ENCODE measurements at regions not wholly inside any gene's neighbourhood (a gene's known extent, or its start where the extent isn't known, plus 50 kb on each side); places are given as distances from the start of the nearest gene placed in this dataset.

DNA sequence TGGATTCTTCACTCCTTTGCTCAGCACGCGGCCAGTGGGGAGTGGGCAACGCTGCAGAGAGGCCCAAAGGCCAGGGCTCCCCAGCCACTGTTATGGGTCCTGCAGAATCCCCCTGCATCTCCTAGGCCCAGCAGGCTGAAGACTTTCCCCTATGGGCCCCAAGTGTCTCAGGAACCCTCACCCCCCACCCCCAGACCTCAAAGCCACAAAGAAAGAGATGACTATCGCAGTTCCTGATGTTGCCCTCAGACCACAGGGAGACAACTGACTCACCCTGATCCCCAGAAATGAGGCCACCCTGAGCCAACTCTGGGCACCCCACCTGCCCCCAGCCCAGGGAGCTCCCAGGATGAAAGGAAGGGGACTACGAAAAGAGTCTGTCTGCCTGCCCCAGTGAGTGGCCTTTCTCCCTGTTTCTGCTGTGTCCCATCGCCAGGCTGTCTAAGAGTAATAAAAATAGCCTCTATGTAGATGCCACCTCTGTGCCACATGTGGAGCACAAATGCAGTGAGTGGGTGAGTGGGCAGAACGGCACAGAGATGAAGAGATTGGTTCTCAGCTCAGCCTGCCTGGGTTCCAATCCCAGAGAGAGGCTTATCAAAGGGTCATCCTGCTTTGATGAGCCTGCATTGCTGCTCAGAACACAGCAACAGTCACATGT is 283.0 kb downstream of the UACA start:
- Mint-ChIP-seq H3K4me3 (no peak overlapping the region), H3K27me3 (ENCODE audit: low read depth) (peaks cover 13% of the 10 kb centered on the region), H3K36me3 (ENCODE audit: insufficient read depth in 1 of 3, low read depth in 3 of 3) (no peaks in the 10 kb centered on the region), H3K27ac (no peak overlapping the region), H3K9me3 (no peaks in the 10 kb centered on the region; a peak in 2 of 5 replicates), H3K4me1 (no peaks in the 10 kb centered on the region; a peak in 1 of 4 replicates)
- no peak overlapping the region for H2BK20ac ChIP-seq (ENCODE audit: low read depth, low read length, poor library complexity, severe bottlenecking)
- H3K79me2 ChIP-seq (ENCODE audit: insufficient read depth, low read length), result no peaks in the 10 kb centered on the region
- no peak overlapping the region for H3K4me2 ChIP-seq (ENCODE audit: insufficient read depth, insufficient read length, low read length)
- no peak overlapping the region for H3K9ac ChIP-seq (ENCODE audit: extremely low read depth, insufficient read length, low read length)
- H3K27ac ChIP-seq (ENCODE audit: insufficient read length, low read depth, low read length), result no peak overlapping the region
- no peaks in the 10 kb centered on the region for H3K79me1 ChIP-seq (ENCODE audit: insufficient read depth, low read depth, low read length, poor library complexity, severe bottlenecking)
- H3K4me1 ChIP-seq (ENCODE audit: insufficient read depth, low read length), result no peaks in the 10 kb centered on the region
- H3K27me3 ChIP-seq (ENCODE audit: insufficient read depth, low read length), result no peaks in the 10 kb centered on the region
- no peak overlapping the region for H2BK12ac ChIP-seq (ENCODE audit: insufficient read length, low read depth, low read length)
- H3K56ac ChIP-seq (ENCODE audit: insufficient read length, low read depth, low read length), result no peak overlapping the region
- TF ChIP-seq, protein P1, sequence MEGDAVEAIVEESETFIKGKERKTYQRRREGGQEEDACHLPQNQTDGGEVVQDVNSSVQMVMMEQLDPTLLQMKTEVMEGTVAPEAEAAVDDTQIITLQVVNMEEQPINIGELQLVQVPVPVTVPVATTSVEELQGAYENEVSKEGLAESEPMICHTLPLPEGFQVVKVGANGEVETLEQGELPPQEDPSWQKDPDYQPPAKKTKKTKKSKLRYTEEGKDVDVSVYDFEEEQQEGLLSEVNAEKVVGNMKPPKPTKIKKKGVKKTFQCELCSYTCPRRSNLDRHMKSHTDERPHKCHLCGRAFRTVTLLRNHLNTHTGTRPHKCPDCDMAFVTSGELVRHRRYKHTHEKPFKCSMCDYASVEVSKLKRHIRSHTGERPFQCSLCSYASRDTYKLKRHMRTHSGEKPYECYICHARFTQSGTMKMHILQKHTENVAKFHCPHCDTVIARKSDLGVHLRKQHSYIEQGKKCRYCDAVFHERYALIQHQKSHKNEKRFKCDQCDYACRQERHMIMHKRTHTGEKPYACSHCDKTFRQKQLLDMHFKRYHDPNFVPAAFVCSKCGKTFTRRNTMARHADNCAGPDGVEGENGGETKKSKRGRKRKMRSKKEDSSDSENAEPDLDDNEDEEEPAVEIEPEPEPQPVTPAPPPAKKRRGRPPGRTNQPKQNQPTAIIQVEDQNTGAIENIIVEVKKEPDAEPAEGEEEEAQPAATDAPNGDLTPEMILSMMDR (conservative IDR thresholded peaks at IDR 0.05), result no peak
- H4K5ac ChIP-seq (ENCODE audit: insufficient read length, low read depth, low read length), result no peak overlapping the region
- H2BK15ac ChIP-seq (ENCODE audit: low read depth, low read length), result no peak overlapping the region
- no peak overlapping the region for H2BK120ac ChIP-seq (ENCODE audit: low read depth, low read length, poor library complexity, severe bottlenecking)
- no peak overlapping the region for H4K8ac ChIP-seq (replicated peaks; ENCODE audit: insufficient read length, low read depth, low read length)
- no peaks in the 10 kb centered on the region for H3K9me3 ChIP-seq (ENCODE audit: control insufficient read depth, low read depth, low read length)
- no peak overlapping the region for H2BK5ac ChIP-seq (ENCODE audit: insufficient read length, low read length)
- H3T11ph ChIP-seq (ENCODE audit: low read length), result no peak overlapping the region
- no peaks in the 10 kb centered on the region for H4K20me1 ChIP-seq (ENCODE audit: control insufficient read depth, insufficient read depth, insufficient read length)
- no CpG with 5 or more reads among the region's 7 CpGs for WGBS (ENCODE audit: extremely low coverage, insufficient read length, low lambda C conversion rate)
- H3K18ac ChIP-seq (ENCODE audit: insufficient read length, low read depth, low read length), result no peak overlapping the region
- no peak for DNase-seq
- H3K23me2 ChIP-seq (ENCODE audit: insufficient read length, low read depth, low read length, poor library complexity, severe bottlenecking), result no peaks in the 10 kb centered on the region
- H2AFZ ChIP-seq (ENCODE audit: low read length), result no peak overlapping the region
- no peak overlapping the region for H3K14ac ChIP-seq (ENCODE audit: insufficient read depth, low read length)
- no peak overlapping the region for H4K91ac ChIP-seq (ENCODE audit: insufficient read length, low read depth, low read length)
- H3K23ac ChIP-seq (ENCODE audit: insufficient read length, low read depth, low read length), result no peak overlapping the region
- H3K4ac ChIP-seq (ENCODE audit: low read depth, low read length), result no peak overlapping the region
- no peak overlapping the region for H2AK5ac ChIP-seq (ENCODE audit: insufficient read length, low read length)
